WTC11 (cell line): ENCODE measurements at regions not wholly inside any gene's neighbourhood (a gene's known extent, or its start where the extent isn't known, plus 50 kb on each side); places are given as distances from the start of the nearest gene placed in this dataset.

Experiments
- CBFB ChIP-seq: sonication (generic); formaldehyde crosslinking; IDR thresholded peaks from 2 replicates; pipeline ENCODE4 v1.8.1; 2022; ENCODE audit warnings: mild to moderate bottlenecking, low read depth, missing genetic modification reagents
- CTCF ChIP-seq: fragments of 200-600 bp; IDR thresholded peaks from 2 replicates; pipeline ENCODE4 v1.8.0; 2022; ENCODE audit warnings: antibody characterized with exemption
- JUN ChIP-seq: sonication (generic); formaldehyde crosslinking; IDR thresholded peaks from 2 replicates; pipeline ENCODE4 v1.8.0; 2023; ENCODE audit warnings: mild to moderate bottlenecking, missing genetic modification reagents
- MAX ChIP-seq: sonication (generic); formaldehyde crosslinking; IDR thresholded peaks from 2 replicates; pipeline ENCODE4 v1.8.0; 2022; ENCODE audit warnings: mild to moderate bottlenecking, missing genetic modification reagents
- MYBL2 ChIP-seq: sonication (generic); formaldehyde crosslinking; IDR thresholded peaks from 2 replicates; pipeline ENCODE4 v1.8.1; 2023; ENCODE audit warnings: mild to moderate bottlenecking, moderate library complexity, missing genetic modification reagents
- RELA ChIP-seq: sonication (generic); formaldehyde crosslinking; IDR thresholded peaks from 2 replicates; pipeline ENCODE4 v1.8.1; 2022; ENCODE audit warnings: missing genetic modification reagents, mild to moderate bottlenecking, borderline replicate concordance
- TCF7 ChIP-seq: sonication (generic); formaldehyde crosslinking; IDR thresholded peaks from 2 replicates; pipeline ENCODE4 v1.8.0; 2022; ENCODE audit warnings: mild to moderate bottlenecking, low read depth, missing genetic modification reagents, moderate library complexity
- TP53 ChIP-seq: sonication (generic); formaldehyde crosslinking; IDR thresholded peaks from 2 replicates; pipeline ENCODE4 v1.8.1; 2023; ENCODE audit warnings: mild to moderate bottlenecking, missing genetic modification reagents
- ZNF416 ChIP-seq: fragments of 250-450 bp; sonication (Bioruptor Pico); IDR thresholded peaks from 2 replicates; pipeline ENCODE4 v1.9.0; 2021; ENCODE audit warnings: mild to moderate bottlenecking, inconsistent platforms
- TF ChIP-seq, protein P1 (sequence below): sonication (generic); formaldehyde crosslinking; IDR thresholded peaks from 2 replicates; pipeline ENCODE4 v1.8.0; 2023; ENCODE audit warnings: missing genetic modification reagents, mild to moderate bottlenecking, borderline replicate concordance
- TF ChIP-seq, protein P2 (sequence below): fragments of 250-450 bp; sonication (Bioruptor Pico); IDR thresholded peaks from 2 replicates; pipeline ENCODE4 v1.8.0; 2021; ENCODE audit warnings: mild to moderate bottlenecking

DNA sequence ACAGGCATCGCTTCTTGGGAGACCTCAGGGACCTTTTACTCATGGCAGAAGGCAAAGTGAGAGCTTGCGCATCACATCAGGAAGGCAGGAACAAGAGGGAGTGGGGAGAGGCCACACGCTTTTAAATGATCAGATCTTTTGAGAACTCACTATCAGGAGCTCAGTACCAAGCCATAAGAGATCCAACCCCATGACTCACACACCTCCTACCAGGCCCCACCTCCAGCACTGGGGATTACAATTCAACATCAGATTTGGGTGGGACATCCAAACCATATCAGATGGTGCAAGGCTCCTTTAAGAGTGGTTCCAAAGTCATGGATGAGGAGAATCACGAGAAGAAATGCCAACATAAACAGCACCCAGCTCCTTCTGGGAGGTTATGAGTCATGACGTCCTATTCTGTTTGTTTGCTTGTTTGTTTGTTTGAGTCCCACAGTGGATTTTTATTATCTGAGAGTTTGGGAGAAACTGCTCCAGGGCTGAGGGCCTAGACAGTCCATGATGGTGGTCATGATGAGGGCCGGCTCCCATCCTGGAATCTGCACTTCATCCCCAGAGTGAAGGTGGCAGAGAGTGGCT, 453.5 kb downstream of the GADD45G start:
- TF ChIP-seq MAX (CRISPR knock-in tag) (no peak), CTCF (no peak), CBFB (no peak), MYBL2 (no peak), RELA (CRISPR knock-in tag) (no peak), JUN (CRISPR knock-in tag) (no peak), TCF7 (CRISPR knock-in tag) (no peak), ZNF416 (CRISPR knock-in tag) (no peak), TP53 (CRISPR knock-in tag) (no peak)
- TF ChIP-seq, protein P1, sequence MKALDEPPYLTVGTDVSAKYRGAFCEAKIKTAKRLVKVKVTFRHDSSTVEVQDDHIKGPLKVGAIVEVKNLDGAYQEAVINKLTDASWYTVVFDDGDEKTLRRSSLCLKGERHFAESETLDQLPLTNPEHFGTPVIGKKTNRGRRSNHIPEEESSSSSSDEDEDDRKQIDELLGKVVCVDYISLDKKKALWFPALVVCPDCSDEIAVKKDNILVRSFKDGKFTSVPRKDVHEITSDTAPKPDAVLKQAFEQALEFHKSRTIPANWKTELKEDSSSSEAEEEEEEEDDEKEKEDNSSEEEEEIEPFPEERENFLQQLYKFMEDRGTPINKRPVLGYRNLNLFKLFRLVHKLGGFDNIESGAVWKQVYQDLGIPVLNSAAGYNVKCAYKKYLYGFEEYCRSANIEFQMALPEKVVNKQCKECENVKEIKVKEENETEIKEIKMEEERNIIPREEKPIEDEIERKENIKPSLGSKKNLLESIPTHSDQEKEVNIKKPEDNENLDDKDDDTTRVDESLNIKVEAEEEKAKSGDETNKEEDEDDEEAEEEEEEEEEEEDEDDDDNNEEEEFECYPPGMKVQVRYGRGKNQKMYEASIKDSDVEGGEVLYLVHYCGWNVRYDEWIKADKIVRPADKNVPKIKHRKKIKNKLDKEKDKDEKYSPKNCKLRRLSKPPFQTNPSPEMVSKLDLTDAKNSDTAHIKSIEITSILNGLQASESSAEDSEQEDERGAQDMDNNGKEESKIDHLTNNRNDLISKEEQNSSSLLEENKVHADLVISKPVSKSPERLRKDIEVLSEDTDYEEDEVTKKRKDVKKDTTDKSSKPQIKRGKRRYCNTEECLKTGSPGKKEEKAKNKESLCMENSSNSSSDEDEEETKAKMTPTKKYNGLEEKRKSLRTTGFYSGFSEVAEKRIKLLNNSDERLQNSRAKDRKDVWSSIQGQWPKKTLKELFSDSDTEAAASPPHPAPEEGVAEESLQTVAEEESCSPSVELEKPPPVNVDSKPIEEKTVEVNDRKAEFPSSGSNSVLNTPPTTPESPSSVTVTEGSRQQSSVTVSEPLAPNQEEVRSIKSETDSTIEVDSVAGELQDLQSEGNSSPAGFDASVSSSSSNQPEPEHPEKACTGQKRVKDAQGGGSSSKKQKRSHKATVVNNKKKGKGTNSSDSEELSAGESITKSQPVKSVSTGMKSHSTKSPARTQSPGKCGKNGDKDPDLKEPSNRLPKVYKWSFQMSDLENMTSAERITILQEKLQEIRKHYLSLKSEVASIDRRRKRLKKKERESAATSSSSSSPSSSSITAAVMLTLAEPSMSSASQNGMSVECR (CRISPR knock-in tag): no peak
- TF ChIP-seq, protein P2, sequence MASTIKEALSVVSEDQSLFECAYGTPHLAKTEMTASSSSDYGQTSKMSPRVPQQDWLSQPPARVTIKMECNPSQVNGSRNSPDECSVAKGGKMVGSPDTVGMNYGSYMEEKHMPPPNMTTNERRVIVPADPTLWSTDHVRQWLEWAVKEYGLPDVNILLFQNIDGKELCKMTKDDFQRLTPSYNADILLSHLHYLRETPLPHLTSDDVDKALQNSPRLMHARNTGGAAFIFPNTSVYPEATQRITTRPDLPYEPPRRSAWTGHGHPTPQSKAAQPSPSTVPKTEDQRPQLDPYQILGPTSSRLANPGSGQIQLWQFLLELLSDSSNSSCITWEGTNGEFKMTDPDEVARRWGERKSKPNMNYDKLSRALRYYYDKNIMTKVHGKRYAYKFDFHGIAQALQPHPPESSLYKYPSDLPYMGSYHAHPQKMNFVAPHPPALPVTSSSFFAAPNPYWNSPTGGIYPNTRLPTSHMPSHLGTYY (CRISPR knock-in tag): no peak
